GM18909 (cell line): ENCODE measurements at regions not wholly inside any gene's neighbourhood (a gene's known extent, or its start where the extent isn't known, plus 50 kb on each side); places are given as distances from the start of the nearest gene placed in this dataset.

ENCODE experiments used
- ATAC-seq: cut with Tn5 transposase; IDR thresholded peaks from one replicate; pipeline ENCODE4 v1.9.1; 2021; ENCODE audit warnings: mild to moderate bottlenecking; ENCODE audit not compliant: unreplicated experiment, poor library complexity

- no peak for ATAC-seq
Measured at GRCh38 chr13:33940898-33941297, 122.9 kb downstream of the RFC3 start.

GRCh38 chr13:33945477-33945876 is 127.5 kb downstream of the RFC3 start:
- no peak for ATAC-seq

DNA sequence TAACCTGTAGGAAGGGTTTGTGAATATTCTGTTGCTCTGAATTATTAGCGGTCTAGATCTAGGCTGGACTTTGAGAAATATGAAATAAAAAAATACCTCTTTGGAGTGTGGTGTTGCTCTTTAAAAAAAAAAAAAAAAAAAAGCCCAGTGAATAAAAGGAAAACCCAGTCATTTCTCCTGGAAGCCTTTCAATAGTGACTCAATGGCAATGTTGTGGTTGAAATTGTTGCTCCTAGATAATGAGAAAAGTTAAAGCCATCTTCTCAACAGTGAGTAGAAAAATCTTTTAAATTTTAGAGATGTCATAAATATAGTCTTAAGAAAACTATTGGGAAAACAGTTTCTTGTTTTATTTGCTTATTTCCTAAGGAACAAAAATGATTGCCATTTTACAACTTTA is 135.3 kb downstream of the RFC3 start:
- ATAC-seq: no peak

DNA sequence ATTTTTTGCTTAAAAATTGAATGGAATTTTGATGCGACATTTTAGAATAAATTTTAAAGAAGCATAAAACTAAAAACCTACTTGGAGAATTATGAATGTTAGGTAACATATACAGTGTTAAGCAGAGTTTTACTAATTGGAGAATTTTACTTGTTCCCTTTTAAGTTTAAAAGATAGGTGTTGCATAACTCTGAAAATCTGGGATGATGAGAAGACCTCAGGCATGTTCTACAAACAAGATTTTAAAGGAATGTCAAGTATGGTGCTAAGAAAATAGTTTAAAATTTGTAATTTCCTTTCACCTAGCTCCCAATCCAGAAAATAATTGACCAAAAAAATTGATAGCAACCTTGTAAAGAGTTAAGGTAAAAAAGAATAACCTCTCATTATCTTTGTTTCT is 135.8 kb downstream of the RFC3 start:
- ATAC-seq: no peak

DNA sequence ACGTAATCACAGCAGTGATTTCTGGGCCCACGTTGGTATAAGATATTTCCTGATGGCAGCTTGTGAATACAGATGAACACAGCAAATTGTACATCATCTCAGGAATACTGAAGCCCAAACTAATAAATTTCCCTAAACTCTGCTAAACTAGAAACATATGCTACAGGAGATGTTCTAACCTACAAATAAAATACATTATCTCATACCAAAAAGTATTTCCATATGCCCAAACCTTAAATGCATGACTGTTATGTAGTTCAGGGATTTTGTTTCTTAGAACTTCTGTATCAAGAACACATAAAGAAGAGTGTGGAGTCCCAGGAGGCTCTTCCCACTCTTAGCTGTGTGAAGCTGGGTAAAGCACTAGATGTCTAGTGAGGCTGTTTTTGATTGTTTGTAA is 138.4 kb downstream of the RFC3 start:
- ATAC-seq: no peak

DNA sequence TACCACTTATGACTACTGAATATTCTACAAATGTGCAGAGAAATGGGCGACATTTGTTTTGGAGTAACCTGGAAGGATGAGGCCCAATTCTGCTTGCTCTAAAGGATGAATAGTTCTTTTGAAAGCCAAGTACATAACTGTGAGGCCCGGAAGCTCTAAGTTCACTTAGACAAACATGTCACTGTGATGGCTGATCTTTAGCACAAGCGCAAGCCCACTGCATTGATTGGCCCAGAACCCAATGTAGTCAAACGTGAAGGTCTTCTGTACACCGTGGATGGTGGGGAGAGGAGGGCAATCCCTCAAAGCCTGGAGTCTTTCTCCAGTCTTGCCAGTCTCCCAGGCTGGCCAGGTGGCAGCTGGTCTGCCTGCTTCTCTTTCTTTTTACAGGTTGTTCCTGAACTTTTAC is 139.6 kb downstream of the RFC3 start:
- no peak for ATAC-seq

- ATAC-seq: peak; percentile 54
Measured at GRCh38 chr13:33958964-33959363, 141.0 kb downstream of the RFC3 start.

DNA sequence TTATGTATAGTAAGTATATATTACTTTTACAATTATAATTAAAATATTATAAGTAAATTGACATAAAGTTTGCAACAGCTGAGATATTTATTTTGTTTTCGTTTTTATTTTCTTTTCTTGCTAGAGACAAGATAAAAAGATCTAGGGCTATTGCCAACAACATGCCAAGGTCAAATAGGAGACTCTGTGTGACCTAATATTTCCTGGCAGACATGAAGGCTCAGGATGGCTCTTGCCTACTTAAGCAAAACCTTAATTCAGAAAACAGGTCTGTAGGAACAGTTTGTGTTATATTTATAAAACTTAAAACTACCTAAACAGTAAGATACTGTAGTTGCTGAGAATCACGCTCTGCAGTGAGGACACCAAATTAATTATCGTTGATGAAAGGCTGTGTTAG is 145.2 kb downstream of the RFC3 start:
- ATAC-seq: no peak

DNA sequence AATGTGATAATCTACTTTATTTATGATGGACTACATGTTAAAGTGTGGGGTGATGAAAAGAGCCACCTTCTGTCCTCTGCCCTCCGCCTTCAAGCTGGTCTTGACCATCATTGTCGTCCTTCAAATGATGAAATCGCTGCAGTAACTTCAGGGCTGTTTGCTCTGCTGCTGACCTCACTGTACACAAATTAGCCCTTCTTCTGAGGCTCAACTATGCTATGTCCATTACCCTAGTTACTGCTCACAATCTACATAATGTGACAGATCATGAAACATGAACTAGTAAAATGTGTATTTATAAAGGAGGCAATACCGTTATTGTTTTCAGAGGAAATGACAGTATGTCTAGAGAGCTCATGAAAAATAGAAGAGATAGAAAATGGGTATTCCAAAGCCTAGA is 145.9 kb downstream of the RFC3 start:
- no peak for ATAC-seq

- ATAC-seq: no peak
Measured at GRCh38 chr13:33968520-33969507, 150.9 kb downstream of the RFC3 start.

- ATAC-seq: no peak
Measured at GRCh38 chr13:33970746-33971561, 153.0 kb downstream of the RFC3 start.

- no peak for ATAC-seq
Measured at GRCh38 chr13:33971562-33971819, 153.5 kb downstream of the RFC3 start.

DNA sequence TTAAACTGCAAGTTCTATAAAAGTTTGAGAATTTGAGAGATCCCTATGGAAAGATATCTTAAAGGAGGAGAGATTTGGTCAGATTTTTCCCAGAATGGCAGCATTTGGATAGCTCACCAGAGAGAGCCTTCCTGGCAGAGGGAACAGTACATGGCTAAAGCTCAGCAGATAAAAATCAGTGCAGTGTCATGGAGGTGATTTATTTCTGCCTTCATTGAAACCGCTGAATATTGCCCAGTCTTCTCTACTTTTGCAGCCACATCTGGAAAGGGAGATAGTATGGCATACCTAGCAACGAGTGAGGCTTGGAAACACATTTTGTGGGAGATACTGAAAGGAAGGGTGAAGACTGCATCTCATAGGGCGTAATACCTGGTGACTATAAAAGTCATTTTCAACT is 155.2 kb downstream of the RFC3 start:
- ATAC-seq: no peak

GRCh38 chr13:33976965-33977364 is 159.0 kb downstream of the RFC3 start:
- no peak for ATAC-seq

DNA sequence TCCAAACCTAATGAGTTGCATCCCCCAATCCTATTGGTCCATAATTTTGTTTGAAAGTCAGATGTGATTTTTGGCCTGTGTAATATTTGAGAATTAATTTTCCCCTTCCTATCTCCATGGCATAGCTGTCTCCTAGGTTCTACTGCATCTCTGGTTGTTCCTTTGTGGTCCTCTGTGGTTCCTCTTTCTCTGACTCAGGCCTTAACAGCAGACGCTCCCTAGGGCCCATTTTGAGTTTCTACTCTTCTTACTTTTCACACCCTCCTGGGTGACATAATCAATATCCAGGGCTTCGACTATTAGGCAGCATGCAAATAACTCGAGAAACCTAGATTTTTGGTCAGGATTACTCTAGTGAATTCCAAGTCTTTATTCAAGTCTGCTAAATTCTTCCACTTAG is 160.7 kb downstream of the RFC3 start:
- no peak for ATAC-seq

DNA sequence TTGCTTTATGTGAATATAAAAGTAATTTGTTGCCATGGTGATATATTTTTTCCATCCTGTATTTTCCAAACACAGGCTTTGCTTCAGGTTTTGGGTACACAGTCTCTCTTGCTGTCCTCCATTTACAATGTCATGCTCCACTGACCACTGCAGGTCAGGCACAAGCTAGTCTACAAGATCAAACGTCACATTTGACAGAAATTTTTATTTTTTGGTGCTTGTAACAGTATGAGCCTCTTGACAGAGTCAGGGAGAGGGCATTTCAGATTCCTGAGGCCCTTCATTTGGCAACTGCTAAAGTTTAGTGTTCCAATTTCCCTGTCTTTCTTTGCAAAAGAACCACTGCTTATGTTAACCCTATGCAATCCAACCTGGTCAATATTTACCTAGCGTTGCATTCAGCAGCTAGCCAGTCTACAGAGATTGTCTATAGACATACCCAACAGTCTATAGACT is 175.0 kb downstream of the RFC3 start:
- no peak for ATAC-seq

DNA sequence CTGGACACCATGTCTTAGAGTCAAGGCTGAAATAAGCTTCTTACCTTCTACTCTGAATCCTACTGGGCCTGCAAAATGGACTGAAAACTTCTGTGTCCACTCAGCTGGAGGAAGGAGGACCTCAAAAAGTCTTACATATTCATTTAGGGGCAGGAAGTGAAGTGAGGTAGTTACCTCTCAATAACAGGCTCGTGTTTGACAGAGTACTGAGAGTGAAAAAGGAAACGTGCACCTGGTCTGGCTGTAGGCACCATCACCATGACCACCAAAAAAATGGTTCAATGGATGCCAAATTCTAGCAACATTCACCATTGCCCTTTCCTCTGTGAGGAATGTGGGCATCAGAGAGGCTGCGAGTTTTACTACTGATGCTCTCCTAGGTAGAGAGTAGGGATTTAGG is 176.2 kb downstream of the RFC3 start:
- ATAC-seq: peak; percentile 69

- ATAC-seq: no peak
Measured at GRCh38 chr13:33994826-33995502, 177.0 kb downstream of the RFC3 start.

DNA sequence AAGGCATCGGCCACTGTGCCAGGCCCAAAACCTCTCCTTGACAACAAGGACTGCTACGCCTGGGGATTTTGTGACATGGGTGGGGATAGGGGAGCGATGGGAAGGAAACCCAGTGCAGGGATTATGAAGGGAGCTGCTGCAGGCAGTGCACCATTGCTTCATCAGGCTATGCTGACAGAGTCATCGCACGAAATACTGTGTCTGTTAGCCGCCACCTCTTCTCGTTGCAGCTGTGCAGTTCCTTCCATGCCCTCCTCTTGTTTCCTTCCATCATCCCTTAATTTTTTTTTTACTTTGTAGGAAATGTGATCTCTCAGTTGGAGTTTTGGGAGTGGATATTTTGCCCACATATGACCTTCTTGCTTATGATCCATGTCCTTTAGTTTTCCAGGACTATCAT is 178.7 kb downstream of the RFC3 start:
- no peak for ATAC-seq

DNA sequence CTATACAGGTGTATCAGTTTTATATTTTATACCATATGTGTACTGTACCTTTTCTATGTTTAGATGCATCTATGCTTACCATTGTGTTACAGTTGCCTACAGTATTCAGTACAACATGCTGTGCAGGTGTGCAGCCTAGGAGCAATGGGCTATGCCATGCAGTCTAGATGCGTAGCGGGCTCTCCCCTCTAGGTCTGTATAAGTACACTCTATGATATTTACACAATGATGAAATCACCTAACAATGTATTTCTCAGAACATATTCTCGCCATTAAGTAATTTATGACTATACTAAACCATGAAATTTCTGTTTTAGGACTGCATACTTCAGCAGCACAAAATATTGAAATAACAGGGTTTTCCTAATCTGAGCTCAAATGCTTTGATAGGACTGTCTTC is 179.6 kb downstream of the RFC3 start:
- no peak for ATAC-seq
